GM03348 (cell line): ENCODE measurements at regions not wholly inside any gene's neighbourhood (a gene's known extent, or its start where the extent isn't known, plus 50 kb on each side); places are given as distances from the start of the nearest gene placed in this dataset.
A peak's percentile ranks its signal among the peaks of the same experiment; 100 is the strongest.

Experiments
- DNase-seq: peaks from one replicate; pipeline ENCODE4 v3.0.0; 2012; ENCODE audit warnings: low spot score

DNA sequence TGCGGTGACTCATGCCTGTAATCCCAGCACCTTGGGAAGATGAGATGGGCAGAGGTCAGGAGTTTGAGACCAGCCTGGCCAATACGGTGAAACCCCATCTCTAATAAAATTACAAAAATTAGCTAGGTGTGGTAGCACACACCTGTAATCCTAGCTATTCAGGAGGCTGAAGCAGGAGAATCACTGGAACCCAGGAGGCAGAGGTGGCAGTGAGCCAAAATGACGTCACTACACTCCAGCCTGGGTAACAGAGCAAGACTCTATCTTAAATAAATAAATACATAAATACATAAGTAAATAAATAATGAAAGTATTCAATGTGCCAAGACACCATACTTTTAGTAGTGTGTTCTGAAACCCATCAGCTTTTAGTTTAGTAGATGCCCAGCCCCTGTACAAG, 308.1 kb upstream of the FLRT2 start:
- DNase-seq = no peak

DNA sequence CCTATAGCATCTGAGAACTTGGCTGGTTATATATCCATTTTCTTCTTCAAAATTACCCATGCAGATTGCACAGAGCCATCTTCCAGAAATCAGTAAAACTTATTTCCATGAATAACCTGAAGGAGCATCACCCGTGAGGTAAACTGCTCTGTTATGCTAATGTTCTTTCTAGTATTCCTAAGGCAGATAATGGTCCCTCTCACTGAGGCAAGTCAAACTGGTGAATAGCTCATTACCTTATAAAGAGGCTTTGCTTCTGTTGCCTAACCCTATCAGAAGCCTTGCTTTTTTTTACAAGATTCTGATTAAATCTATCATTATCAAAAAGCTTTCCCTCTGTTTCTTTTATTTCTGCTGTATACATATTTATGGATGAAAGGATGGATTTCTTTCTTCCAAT, 307.6 kb upstream of the FLRT2 start:
- no peak for DNase-seq

DNA sequence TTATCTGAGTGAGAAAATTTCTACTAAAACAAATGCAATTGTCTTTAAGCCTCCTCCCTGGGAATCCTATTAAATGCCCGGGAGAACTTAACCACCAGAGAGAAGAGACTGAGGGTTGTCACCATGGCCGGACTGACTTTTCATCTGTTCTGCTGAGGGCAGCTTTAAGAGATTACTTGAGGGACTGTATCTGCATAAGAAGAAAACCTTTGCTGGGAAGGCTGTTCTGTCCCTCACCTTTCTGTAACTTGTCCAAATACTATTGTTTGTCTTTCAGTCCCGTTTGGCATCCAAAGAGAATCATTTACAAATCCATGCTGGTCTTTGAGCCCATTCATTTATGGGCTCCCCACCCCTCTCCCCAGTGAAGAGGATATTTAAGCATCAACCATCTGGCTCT, 306.3 kb upstream of the FLRT2 start:
- DNase-seq = no peak

DNA sequence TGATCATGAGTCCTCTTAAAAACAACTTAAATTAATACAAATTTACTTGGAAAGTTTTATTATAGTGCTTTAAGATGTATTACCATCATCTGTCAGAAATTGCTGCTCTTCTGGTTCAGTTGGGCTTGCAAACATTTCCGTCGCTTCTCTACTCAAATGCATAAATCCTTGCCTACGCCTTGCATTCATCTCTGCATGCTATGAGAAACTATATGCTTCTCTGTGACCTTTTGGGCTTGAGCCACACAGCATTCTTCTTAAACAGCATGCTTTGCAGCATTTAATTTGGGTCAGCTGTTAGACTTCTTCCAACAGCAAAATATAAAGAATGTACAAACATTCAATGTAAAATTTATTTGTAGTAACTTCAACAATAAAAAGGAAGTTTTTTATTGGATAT, 305.7 kb upstream of the FLRT2 start:
- DNase-seq = no peak

GRCh38 chr14:85233756-85234155, 296.2 kb upstream of the FLRT2 start:
- DNase-seq = peak; percentile 16

- peak; percentile 39 for DNase-seq
Measured at GRCh38 chr14:85234156-85235025, 295.6 kb upstream of the FLRT2 start.

DNA sequence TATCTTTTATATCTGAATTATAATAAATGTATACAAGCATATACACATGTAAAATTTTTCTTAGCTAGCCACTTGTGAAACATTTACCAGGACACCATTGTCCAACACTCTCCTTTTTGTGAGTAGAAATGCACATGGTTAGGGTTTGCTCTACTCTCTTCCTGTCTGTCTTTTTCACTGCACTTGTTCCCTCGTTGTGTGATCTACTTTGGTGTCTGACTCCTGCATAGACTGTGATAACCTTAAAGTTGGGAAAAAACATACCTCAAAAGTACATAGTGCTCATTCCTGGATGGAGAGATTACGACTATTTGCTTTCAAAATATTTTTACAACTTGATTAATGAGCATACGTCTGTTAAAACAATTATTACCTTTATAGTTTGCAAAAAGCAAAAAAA, 294.1 kb upstream of the FLRT2 start:
- no peak for DNase-seq

GRCh38 chr14:85236296-85236695, 293.6 kb upstream of the FLRT2 start:
- DNase-seq = no peak

DNA sequence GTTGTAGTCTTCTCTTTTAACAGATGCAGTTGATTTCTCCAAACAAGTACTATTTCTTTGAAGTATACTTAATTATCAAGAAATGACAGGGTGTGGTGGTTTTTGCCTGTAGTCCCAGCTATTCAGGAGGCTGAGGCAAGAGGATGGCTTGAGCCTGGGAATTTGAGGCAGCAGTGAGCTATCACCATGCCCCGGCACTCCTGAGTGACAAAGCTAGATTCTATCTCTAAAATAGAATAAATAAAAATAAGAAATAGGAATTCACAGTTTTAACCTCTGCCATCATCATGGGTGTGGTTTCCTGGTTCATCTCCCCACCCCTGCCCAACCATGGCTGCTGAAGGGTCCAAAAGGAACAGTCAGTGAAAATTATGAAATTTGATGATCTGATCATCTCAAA, 290.2 kb upstream of the FLRT2 start:
- DNase-seq = no peak

DNA sequence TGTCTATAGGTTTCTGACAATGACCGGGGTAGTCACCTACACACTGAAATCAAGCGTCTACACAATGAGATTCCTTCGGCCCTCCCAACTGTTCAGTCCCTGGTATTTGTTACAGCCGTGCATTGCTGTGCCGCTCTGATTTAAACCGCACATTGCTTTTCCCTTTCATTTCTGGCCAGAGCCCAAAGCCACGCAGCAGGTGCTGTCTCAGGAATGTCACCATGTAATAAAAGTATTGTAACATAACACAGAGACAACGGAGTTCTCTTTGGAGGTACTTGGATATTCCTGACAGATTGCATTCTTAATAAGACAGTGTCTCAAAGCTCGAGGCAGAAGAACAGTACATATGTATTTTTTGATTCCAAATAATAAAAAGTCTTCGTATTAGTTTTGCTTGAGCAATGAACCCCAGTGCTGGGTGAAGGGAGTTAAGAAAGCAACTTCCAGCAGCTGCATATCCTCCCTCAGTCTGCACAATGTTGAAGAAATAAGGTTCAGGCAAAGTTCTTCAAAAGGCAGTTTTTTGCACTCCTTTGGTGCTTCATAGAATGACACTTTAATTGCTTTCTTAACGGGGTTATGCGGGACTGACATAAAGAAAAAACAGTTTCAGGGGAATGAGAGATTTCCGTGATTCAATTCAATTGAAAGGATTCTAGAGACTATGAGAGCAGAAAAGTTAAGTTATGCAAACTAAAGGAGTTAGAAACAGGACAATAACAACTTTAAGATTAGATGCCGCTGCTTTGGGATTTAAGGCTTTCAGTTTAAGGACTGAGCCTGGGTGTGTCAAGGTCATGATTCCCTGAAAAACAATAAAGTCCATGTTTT, 288.7 kb upstream of the FLRT2 start:
- DNase-seq = no peak

- DNase-seq = no peak
Measured at GRCh38 chr14:85242666-85243065, 287.3 kb upstream of the FLRT2 start.

DNA sequence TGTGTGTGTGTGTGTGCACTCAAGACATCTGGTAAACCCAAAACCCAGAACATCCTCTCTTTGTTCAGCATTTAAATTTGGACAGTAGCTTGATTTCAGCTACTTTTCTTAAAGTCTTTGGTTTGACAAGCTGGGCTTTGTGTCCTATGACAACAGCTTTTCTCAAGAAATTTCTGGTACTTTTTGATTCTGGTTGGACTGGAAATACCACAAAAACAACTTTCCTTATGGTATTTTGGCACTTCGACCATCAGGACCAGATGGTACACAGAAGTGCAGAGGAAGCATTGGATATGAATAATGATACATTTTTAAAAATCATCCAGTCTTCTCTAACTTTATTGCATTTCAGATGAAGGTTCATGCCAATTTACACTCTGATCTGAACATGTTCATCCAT, 286.6 kb upstream of the FLRT2 start:
- no peak for DNase-seq

- DNase-seq = no peak
Measured at GRCh38 chr14:85247071-85247470, 282.9 kb upstream of the FLRT2 start.

DNA sequence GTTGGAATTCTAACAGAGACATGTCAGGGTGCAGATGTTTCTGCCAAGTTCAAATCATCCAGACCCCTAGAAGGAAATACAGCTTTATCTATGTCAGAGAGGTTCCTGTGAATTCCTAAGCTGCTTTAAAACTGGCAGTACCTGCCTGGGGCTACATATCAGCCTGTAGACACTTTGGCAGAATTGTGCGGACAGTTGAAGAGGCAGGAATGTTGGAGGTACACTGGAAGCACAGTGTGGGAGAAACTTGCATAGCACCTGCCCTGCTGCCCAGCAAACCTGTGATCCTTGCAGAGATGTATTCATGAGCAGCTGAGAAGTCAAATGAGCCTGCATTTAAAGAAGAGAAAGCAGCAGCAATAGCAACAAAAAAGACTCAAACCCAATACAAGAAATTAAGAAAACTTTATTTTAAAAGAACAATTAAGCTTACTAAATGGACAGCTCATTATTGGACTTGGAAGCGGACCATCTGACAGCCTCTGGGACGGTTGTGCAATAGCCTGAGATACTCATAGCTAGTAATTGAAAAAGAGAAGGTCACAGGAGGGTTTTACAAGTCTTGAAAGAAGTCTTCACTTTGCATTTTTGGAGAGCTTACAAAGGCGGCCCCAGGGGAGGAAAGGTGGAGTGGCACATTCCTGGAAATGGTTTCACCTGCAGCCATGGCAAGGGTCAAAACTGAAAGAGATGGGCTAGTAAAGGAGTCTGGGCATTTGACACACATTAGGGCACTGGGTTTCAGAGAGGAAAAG, 280.9 kb upstream of the FLRT2 start:
- DNase-seq = peak; percentile 8

DNA sequence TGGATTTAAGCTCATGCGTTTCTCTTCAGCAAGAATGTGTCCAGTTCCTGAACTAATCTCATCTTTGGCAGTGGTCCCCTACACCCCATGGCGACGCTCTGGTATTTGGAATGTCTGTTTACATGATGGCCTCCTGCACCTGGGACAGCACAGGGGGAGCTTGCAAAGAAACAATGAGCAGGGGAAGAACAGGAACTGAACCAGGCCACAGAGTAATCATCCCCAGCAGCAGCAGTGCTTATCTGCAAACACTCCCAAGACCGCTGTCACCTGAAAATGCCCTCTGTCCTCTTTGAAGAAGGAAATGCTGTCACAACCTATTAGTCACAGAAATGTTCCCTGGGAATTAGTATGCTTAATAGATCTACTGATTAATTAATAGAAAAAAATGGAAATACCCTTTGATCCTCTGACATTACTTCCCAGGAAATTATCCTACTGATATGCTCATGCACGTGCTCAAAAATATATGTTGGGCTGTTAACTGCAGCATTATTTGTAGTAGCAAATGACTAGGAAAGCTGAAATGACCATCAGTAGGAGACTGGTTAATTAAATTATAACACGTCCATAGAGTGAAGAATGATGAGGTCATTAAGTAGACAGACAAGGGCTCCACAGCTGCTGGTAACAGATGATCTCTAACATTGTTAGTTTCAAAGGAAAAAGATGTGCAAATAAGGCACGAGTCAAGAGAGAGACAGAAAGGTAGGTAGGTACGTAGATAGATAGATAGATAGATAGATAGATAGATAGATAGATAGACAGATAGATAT, 279.3 kb upstream of the FLRT2 start:
- DNase-seq = no peak

DNA sequence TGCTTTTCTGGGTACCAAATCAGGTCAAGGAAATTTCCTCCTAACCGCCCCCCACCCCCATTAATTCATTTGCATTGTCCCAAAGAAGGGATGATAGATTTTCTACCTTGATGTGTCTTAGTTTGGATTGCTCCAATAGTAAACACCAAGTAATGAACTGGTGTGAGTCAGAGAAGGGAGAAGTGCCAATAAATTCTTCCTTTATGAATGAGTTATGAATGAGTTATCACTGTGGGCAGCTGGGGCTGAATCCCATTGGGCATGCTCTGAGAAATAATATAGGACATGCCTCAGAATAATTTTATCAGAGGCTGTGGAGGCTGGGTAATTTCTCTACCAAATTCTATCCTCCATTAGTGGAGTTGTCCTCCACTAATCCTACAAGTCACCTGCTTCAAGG, 277.9 kb upstream of the FLRT2 start:
- peak; percentile 63 for DNase-seq

DNA sequence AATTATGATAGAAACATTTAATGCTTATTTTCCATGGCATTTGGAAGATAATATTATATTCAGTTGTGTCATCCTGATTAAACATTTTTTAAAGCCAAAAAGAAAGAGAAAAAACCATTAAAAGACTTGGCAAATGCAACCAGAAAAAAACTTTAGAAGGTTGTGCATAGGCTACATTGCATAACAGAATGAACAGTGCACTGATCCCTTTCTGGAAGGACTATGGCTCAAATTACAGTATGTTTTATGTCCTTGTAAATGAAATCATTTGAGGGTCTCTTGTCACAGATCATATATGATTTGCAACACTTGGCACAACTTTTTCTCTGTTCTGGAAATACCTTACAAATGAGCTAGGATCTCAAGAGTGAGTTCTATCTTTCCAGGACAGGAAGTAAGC, 275.2 kb upstream of the FLRT2 start:
- DNase-seq = no peak

- no peak for DNase-seq
Measured at GRCh38 chr14:85257287-85257686, 272.7 kb upstream of the FLRT2 start.

GRCh38 chr14:85263916-85264675, 265.8 kb upstream of the FLRT2 start:
- DNase-seq = no peak

DNA sequence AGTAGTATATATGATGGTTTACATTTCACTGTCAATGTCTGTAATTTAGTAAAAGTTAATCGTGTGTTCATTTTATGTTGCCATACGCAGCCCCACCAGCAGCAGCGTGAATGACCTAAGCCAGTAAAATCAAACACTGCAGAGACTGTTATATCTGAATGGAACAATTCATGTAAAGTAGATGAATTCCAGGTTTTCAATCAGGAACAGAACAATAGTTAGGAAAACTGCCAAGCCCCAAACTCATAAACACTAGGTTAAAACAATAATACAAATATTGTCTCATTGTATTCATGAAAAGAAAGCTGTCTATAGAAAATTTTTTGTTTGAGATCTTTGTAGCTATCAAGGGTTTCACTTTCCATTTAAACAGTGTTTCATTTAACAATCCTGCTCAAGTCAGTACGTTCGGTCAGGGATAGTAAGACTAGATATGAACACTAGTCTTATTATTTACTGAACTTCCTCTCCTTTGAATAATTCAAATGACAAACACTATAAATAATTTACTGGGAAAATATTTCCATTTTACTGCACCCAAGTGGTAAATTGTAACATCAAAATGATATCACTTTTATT, 256.8 kb upstream of the FLRT2 start:
- DNase-seq = peak; percentile 17

- DNase-seq = no peak
Measured at GRCh38 chr14:85273952-85274351, 256.0 kb upstream of the FLRT2 start.
